Osteoblast (primary cell): ENCODE measurements at regions not wholly inside any gene's neighbourhood (a gene's known extent, or its start where the extent isn't known, plus 50 kb on each side); places are given as distances from the start of the nearest gene placed in this dataset.

Experiments
- DNase-seq: peaks from one replicate; pipeline ENCODE4 v3.0.0; 2011; ENCODE audit warnings: low spot score, mixed read lengths; ENCODE audit not compliant: insufficient read length; ENCODE audit errors: missing footprints
- H2AFZ ChIP-seq: 2 replicates; pipeline ENCODE4 v1.6.0; 2011; ENCODE audit warnings: mild to moderate bottlenecking, low read length
- H3K27ac ChIP-seq: 2 replicates; pipeline ENCODE4 v1.5.1; 2011; ENCODE audit warnings: mild to moderate bottlenecking, low read depth, low read length, moderate library complexity
- H3K27me3 ChIP-seq: 2 replicates; pipeline ENCODE4 v1.6.0; 2012; ENCODE audit warnings: mild to moderate bottlenecking, control low read depth, inconsistent platforms, low read length, moderate library complexity; ENCODE audit not compliant: insufficient read depth
- H3K36me3 ChIP-seq: 2 replicates; pipeline ENCODE4 v1.5.1; 2011; ENCODE audit warnings: mild to moderate bottlenecking, low read length, control low read depth, moderate library complexity; ENCODE audit not compliant: insufficient read depth
- H3K4me1 ChIP-seq: 2 replicates; pipeline ENCODE4 v1.5.1; 2011; ENCODE audit warnings: mild to moderate bottlenecking, low read length, control low read depth, moderate library complexity; ENCODE audit not compliant: insufficient read depth
- H3K4me2 ChIP-seq: 2 replicates; pipeline ENCODE4 v1.6.0; 2011; ENCODE audit warnings: mild to moderate bottlenecking, low read length; ENCODE audit not compliant: insufficient read depth
- H3K4me3 ChIP-seq: fragments of 200-600 bp; sonication (generic); 3 replicates; pipeline ENCODE4 v1.5.1; 2012; ENCODE audit warnings: mild to moderate bottlenecking, low read length, inconsistent platforms; ENCODE audit not compliant: insufficient read depth
- H3K79me2 ChIP-seq: 2 replicates; pipeline ENCODE4 v1.6.0; 2012; ENCODE audit warnings: mild to moderate bottlenecking, low read length, control low read depth, inconsistent platforms; ENCODE audit not compliant: insufficient read depth
- H3K9me3 ChIP-seq: 2 replicates; pipeline ENCODE4 v1.5.1; 2011; ENCODE audit warnings: low read depth, low read length, control low read depth
- H4K20me1 ChIP-seq: 2 replicates; pipeline ENCODE4 v1.6.0; 2012; ENCODE audit warnings: mild to moderate bottlenecking, low read length, control low read depth; ENCODE audit not compliant: insufficient read depth
- CTCF ChIP-seq: IDR thresholded peaks from 2 replicates; pipeline ENCODE4 v1.5.1; 2011; ENCODE audit warnings: mild to moderate bottlenecking, low read depth, low read length, moderate library complexity; ENCODE audit errors: extremely low read depth

- Histone ChIP-seq H2AFZ (no peak overlapping the region), H4K20me1 (no peaks in the 10 kb centered on the region), H3K27me3 (no peaks in the 10 kb centered on the region), H3K9me3 (no peaks in the 10 kb centered on the region), H3K4me3 (no peak overlapping the region), H3K4me1 (no peaks in the 10 kb centered on the region), H3K36me3 (no peaks in the 10 kb centered on the region), H3K79me2 (no peaks in the 10 kb centered on the region), H3K27ac (no peak overlapping the region), H3K4me2 (no peak overlapping the region)
- no peak for TF ChIP-seq CTCF
- DNase-seq, result no peak
Measured at GRCh38 chr4:23733476-23733875, 156.4 kb downstream of the PPARGC1A start.

DNA sequence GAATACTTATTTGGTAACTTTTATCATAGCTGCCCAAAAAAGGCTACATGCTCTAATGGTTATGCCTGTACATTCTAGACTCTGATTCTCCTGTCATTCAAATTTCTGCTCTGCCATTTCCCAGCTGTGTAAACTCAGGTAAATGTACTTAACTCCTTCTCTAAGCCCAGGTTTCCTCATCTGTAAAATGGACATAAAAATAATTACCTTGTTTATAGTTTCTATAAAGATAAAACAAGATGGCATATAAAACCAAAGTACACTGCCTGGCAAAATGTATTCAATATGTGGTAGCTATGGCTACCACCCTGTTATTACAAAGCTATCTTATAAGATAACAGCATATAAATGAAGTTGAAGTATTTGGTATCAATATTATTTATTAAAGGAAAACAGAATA is 158.8 kb downstream of the PPARGC1A start:
- TF ChIP-seq CTCF, result no peak
- Histone ChIP-seq H3K4me1 (peaks cover 4% of the 10 kb centered on the region), H3K4me2 (no peak overlapping the region), H4K20me1 (no peaks in the 10 kb centered on the region), H3K4me3 (no peak overlapping the region), H3K27ac (no peak overlapping the region), H3K27me3 (no peaks in the 10 kb centered on the region), H3K36me3 (no peaks in the 10 kb centered on the region), H2AFZ (no peak overlapping the region), H3K79me2 (no peaks in the 10 kb centered on the region), H3K9me3 (no peaks in the 10 kb centered on the region)
- no peak for DNase-seq

DNA sequence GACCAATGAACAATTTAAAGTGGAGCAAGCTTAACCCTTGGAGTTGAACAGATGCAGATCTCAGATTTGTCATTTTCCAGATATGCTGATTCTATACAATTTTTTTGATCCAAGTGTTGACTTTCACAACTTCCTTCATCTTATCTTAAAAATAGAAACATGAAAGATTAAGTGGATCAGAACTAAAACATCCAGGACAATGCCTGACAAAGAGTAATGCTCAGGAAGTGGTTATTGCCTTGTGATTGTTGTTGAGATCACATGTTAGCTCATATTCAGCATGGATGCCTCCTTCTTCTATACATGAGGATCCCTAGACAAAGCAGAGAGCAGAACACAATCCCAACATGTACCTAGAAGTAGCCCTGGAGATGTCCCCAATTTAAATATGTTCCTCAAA is 160.9 kb downstream of the PPARGC1A start:
- Histone ChIP-seq H3K9me3 (no peaks in the 10 kb centered on the region), H3K4me3 (no peak overlapping the region), H3K36me3 (no peaks in the 10 kb centered on the region), H3K27me3 (no peaks in the 10 kb centered on the region), H3K4me1 (peaks cover 4% of the 10 kb centered on the region), H3K27ac (no peak overlapping the region), H3K79me2 (no peaks in the 10 kb centered on the region), H2AFZ (no peak overlapping the region), H4K20me1 (no peaks in the 10 kb centered on the region), H3K4me2 (no peak overlapping the region)
- no peak for DNase-seq
- TF ChIP-seq CTCF, result no peak

GRCh38 chr4:23728393-23728792 is 161.5 kb downstream of the PPARGC1A start:
- Histone ChIP-seq H3K36me3 (no peaks in the 10 kb centered on the region), H2AFZ (no peak overlapping the region), H3K4me1 (peaks cover 4% of the 10 kb centered on the region), H3K27ac (no peak overlapping the region), H3K4me2 (no peak overlapping the region), H3K27me3 (no peaks in the 10 kb centered on the region), H3K4me3 (no peak overlapping the region), H4K20me1 (no peaks in the 10 kb centered on the region), H3K9me3 (no peaks in the 10 kb centered on the region), H3K79me2 (no peaks in the 10 kb centered on the region)
- peak; percentile 51 for DNase-seq
- no peak for TF ChIP-seq CTCF
